Psoas muscle (tissue), 7 donors: ENCODE measurements at regions not wholly inside any gene's neighbourhood (a gene's known extent, or its start where the extent isn't known, plus 50 kb on each side); places are given as distances from the start of the nearest gene placed in this dataset.

Source experiments
- ATAC-seq, 4 donors: fragments of 200-7000 bp; cut with Tn5 transposase; one replicate each; pipeline ENCODE4 v1.9.1; 2020; ENCODE audit warnings: moderate library complexity in 3 of 4, mild to moderate bottlenecking in 2 of 4
- DNase-seq, 2 donors: peaks; one replicate each; pipeline ENCODE4 v3.0.0-alpha.2; 2020
- H3K27ac ChIP-seq: fragments of 200-600 bp; one replicate; pipeline ENCODE4 v1.8.0; 2022
- H3K27me3 ChIP-seq, 3 donors: fragments of 200-600 bp in 1 of 3; one replicate each; pipeline versions ENCODE4 v1.6.1 to v1.8.0; 2013 to 2022; ENCODE audit warnings: low read length in 2 of 3, mild to moderate bottlenecking in 2 of 3, moderate library complexity in 1 of 3; ENCODE audit not compliant: insufficient read depth in 3 of 3
- H3K36me3 ChIP-seq, 2 donors: fragments of 200-600 bp in 1 of 2; one replicate each; pipeline versions ENCODE4 v1.6.1 to v1.8.0; 2013 to 2022; ENCODE audit warnings: low read depth in 1 of 2, mild to moderate bottlenecking in 1 of 2, moderate library complexity in 1 of 2; ENCODE audit not compliant: insufficient read depth in 1 of 2
- H3K4me1 ChIP-seq: fragments of 200-600 bp; one replicate; pipeline ENCODE4 v1.8.0; 2022
- H3K4me3 ChIP-seq: fragments of 200-600 bp; one replicate; pipeline ENCODE4 v1.8.0; 2022; ENCODE audit warnings: mild to moderate bottlenecking
- H3K9me3 ChIP-seq: fragments of 200-600 bp; one replicate; pipeline ENCODE4 v1.8.0; 2022
- CTCF ChIP-seq: fragments of 200-600 bp; IDR thresholded peaks from one replicate; pipeline ENCODE4 v1.8.0; 2022; ENCODE audit warnings: antibody characterized with exemption
- WGBS, 3 donors: extraction: QIAGEN DNeasy Blood & Tissue Kit; methylation state at CpG; one replicate each; pipeline versions ENCODE4 v1.1.6 to v1.1.7; 2013; 5-methylcytosine and 5-hydroxymethylcytosine counted together
- intact Hi-C, 2 donors: fragments of 100-400 bp; cut with DNase I; formaldehyde crosslinking; loops; one replicate each; pipeline versions ENCODE4 v1.11.0 to v1.14.2; 2022
- donor health status: healthy with polysubstance abuse.
- donor health status: DM: no; HTN: no; CAD: no; lungs with moderate emphysema.
- donor health status: Bipolar disorder and iron deficiency.
- donor health status: healthy.
- donor health status: DM: yes; HTN: yes; CAD: no.
- donor health status: DM: no; HTN: no; CAD: no.
- donor health status: DM: yes; HTN: yes; CAD: no.

GRCh38 chr6:164159061-164159460 lies 744.5 kb downstream of the QKI start:
- intact Hi-C loops, result no loop called here
- no peak for TF ChIP-seq CTCF
- Histone ChIP-seq H3K4me1 (peaks cover 11% of the 10 kb centered on the region), H3K27me3 (no peaks in the 10 kb centered on the region), H3K4me3 (no peak overlapping the region), H3K36me3 (no peaks in the 10 kb centered on the region), H3K27ac (no peak overlapping the region), H3K9me3 (no peaks in the 10 kb centered on the region)
- ATAC-seq, result no peak
- DNase-seq, result no peak
- 87 to 97% (median 91%) methylated on average over 3 of the region's 3 CpGs for WGBS, 3 donors

GRCh38 chr6:164154588-164154987 lies 740.1 kb downstream of the QKI start:
- no peak for DNase-seq
- no peak overlapping the region for H3K4me3 ChIP-seq
- ATAC-seq, result peak in 3 of 4 donors; percentile 62 to 79 (median 74)
- H3K4me1 ChIP-seq, result peaks cover 20% of the 10 kb centered on the region
- no peaks in the 10 kb centered on the region for H3K27me3 ChIP-seq
- WGBS, 3 donors, result 20 to 24% (median 23%) methylated on average over 1 of the region's 1 CpG
- H3K27ac ChIP-seq, result no peak overlapping the region
- no peak for TF ChIP-seq CTCF
- H3K9me3 ChIP-seq, result no peaks in the 10 kb centered on the region
- intact Hi-C loops, result no loop called here
- no peaks in the 10 kb centered on the region for H3K36me3 ChIP-seq

GRCh38 chr6:164152611-164153010 lies 738.1 kb downstream of the QKI start:
- no peak overlapping the region for H3K4me3 ChIP-seq
- H3K36me3 ChIP-seq, result no peaks in the 10 kb centered on the region
- DNase-seq, result no peak
- no peaks in the 10 kb centered on the region for H3K27me3 ChIP-seq
- no peak for TF ChIP-seq CTCF
- H3K4me1 ChIP-seq, result peaks cover 36% of the 10 kb centered on the region
- WGBS, 3 donors, result 60 to 86% (median 65%) methylated on average over 3 of the region's 3 CpGs
- no peak overlapping the region for H3K27ac ChIP-seq
- ATAC-seq, result no peak
- H3K9me3 ChIP-seq, result no peaks in the 10 kb centered on the region
- intact Hi-C loops, result no loop called here

GRCh38 chr6:164151161-164152120 lies 736.9 kb downstream of the QKI start:
- peak in 1 of 2 donors; percentile 24 for DNase-seq
- intact Hi-C loops, result no loop called here
- no peaks in the 10 kb centered on the region for H3K27me3 ChIP-seq
- no peak overlapping the region for H3K4me3 ChIP-seq
- H3K27ac ChIP-seq, result no peak overlapping the region
- peaks cover 36% of the 10 kb centered on the region for H3K4me1 ChIP-seq
- TF ChIP-seq CTCF, result no peak
- 70 to 85% (median 73%) methylated on average over 19 of the region's 19 CpGs for WGBS, 3 donors
- H3K9me3 ChIP-seq, result no peaks in the 10 kb centered on the region
- H3K36me3 ChIP-seq, result no peaks in the 10 kb centered on the region
- ATAC-seq, result peak in 1 of 4 donors; percentile 56
